Stimulated activated CD4-positive, alpha-beta T cell treated with anti-CD3 and anti-CD28 coated beads, Interleukin-4, amount 100 ng/mL, for 4 hours (primary cell): ENCODE measurements at regions not wholly inside any gene's neighbourhood (a gene's known extent, or its start where the extent isn't known, plus 50 kb on each side); places are given as distances from the start of the nearest gene placed in this dataset.

Experiments used
- DNase-seq, 2 experiments: peaks; one replicate each; pipeline ENCODE4 v3.0.0-alpha.2; 2020

DNA sequence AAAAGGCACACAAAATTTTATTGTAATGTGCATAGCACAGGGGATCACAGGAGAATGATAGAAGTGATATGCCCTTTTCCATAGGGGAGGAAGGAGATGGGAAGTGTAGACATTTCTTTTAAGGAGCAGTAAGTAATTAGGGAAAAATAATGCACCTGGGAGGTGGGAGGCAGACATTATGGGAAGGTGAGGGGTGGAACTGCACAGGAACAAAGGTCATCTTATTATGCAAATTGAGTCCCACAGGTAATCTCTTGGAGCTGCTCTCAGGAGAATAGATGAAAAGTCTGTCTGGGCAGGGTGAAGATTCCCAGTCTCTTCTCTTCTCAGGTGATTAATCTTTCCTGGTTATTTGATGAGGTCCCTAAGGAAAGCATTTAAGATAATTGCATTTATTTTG, 331.5 kb downstream of the ENC1 start:
- DNase-seq = no peak

DNA sequence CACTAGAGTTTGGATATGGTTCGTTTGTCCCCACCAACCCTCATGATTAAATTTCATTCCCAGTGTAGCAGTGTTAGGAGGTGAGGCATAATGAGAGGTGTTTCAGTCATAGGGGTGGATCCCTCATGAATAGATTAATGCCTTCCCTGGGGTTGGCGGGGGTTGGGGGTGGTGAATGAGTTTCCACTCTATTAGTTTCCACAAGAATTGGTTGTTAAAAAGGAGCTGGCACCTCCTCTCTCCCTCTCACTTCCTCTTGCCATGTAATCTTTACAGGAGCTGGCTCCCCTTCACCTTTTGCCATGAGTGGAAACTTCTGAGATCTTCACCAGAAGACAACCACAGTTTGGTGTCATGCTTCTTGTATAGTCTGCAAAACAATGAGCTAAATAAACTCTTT, 333.7 kb downstream of the ENC1 start:
- DNase-seq = no peak

DNA sequence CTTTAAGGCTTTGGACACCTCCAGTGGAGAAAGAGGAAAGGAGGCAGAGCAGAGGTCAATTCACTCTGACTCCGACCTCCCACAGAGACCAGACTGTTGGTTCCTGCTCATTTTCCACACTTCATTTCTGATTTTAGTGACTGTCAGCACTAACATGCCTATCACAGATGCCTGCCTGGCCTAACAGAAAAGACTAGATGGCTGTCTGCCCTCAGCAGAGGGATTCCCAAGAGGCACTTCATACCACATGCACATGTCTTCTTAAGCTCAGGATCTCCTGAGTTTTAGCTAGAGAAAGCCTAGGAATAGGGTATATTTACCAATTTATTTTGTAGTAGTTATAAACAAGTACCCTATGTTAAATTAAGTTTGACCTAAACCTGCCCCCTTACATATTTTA, 336.0 kb downstream of the ENC1 start:
- DNase-seq = no peak

DNA sequence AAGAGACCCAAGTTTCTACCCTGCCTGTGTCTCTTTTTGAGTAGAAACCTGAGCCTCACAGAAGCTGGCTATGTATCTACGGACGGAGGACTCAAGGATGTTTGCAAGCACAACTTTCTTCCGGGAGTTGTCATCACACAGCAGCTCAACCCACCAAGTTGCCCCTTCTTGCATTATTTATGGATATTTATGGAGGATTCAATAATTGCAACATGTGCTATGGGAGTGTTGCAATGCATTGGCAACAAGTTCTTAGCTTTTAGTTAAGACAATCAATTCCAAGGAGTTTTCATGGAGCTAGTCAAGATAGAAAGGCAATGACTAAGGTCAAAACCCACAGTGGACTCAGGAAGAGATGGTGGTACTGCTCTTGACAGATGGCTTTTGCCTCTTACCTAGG, 336.9 kb downstream of the ENC1 start:
- DNase-seq = no peak

DNA sequence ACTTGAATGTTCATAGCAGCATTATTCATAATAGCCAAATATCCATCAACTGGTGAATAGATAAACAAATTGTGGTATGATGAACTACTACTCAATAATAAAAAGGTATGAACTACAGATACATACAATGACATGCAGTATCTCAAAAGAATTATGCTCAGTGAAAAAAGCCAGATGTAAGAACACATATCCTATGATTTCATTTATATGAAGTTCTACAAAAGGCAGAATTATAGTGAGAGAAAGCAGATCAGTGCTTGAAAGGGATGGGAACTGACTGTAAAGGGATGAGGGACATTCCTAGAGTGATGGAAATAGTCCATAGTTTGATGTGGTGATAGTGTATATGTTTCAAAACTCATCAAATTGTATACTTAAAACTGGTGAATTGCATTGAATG, 339.0 kb downstream of the ENC1 start:
- DNase-seq = no peak

DNA sequence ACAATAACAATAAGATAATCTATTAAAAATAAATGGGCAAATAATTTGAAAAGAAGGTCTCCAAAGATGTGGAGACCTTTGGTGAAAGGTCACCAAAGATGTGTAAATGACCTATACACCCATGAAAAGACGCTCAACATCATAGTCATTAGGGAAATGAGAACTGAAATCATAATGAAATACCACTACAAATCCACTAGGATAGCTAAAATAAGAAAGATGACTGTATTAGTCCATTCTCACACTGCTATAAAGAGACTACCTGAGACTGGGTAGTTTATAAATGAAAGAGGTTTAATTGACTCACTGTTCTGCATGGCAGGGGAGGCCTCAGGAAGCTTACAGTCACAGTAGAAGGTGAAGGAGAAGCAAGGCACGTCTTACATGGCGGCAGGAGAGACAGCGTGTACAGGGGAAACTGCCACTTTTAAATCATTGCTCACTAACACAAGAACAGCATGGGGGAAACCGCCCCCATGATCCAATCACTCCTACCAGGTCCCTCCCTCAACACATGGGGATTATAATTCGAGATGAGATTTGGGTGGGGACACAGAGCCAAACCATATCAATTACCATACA, 339.6 kb downstream of the ENC1 start:
- no peak for DNase-seq

DNA sequence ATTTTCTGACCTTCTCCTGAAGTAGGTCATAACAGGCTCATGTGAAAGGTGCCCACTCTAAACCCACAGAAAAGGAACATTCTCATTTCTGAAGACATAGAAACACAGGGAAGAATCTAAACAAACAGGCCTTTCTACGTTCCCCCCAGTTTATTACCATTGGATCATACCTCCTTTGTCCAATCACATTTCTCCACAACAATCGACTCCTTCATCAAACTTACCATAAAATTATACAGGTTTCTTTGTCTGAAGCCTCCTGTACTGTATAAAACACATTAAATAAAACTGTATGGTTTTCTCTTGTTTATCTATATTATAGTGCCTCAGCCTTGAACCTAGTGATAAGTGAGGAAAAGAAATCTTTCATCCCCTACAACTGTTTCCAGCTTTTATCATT, 340.7 kb downstream of the ENC1 start:
- DNase-seq = no peak

DNA sequence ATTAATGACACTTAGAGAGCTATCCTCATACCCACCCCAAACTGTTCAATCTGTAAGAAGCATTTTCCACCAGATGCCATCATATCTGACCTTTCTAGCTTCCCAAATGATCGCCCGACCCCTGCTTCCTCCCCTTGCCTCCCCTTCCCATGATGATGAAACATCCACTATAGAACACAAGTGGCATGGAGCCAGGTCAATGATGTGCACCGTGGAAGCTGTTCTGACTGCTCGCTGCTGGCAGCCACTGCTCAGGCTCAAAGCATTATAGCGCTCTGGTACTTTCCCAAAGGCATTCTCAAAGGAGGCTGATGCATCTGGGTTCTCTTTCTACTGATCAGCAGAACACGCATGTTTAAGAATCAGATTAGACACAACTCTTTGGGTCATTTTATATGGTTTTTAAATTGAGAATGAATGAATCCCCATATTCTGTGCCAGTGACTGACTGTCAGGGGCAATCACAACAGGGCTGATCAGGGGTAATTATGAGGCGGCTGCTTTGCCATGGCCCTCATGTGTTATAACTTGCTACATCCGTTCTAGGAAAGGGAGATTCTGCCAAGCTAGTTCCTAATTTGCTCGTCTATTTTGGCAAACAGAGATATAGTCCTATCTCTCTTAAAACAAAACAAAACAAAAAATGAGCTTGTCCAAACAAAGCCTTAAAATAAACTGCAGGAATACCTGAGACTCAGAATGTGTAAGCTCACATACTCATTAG, 343.7 kb downstream of the ENC1 start:
- no peak for DNase-seq

DNA sequence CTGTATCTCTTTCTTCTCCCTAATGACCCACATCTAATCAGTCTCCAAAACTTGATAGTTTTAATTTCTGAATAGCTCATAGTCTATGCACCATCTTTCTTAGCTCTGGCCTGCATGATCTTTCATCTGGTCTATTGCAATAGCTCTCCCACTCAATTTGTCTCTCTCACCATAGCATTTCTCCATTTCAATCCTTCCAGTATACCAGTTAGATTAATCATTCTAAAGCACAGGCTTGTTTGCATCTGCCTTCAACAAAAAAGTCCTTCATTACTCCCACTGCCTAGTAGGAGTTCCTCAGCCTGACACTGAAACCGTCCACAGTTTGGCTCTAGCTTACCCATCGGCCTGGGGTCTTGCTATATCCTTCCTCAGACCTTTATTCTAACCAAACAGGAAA, 344.9 kb downstream of the ENC1 start:
- no peak for DNase-seq

DNA sequence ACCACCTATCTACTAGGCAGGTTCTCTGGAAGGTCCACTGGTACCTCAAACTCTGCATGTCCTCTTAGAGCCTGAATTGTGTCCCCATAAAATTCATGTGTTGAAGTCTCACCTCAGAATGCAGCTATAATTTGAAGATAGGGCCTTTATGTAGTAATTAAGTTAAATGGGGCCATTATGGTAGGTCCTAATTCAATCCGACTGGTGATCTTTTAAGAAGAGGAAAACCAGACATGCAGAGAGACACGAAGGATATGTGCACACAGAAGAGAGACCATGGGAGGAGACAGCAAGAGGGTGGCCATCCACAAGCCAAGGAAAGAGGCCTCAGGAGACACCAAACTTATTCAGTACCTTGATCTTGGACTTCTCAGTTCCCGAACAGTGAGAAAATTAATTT, 345.4 kb downstream of the ENC1 start:
- DNase-seq = no peak

DNA sequence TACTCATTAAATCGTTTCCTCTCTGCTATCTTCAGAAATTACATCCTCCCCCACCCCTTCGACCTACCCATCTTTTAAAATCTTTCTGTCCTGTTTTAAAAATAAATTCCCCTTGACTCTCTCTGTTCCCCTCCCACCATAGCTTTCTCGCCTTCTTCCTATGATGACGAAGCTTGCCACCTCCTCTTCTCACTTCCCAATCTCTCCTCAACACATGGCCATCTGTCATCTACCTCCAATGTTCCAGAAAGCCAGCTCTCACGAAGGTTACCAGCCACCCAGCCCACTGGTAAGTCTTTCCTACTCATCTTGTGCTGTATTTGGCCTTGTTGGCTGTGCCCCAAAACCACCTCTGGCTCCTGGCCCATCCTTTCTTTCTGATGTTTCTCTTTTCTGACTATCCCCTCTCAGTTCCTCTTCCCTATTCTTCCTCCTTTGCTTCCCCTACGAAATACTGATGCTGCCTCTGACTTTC, 346.3 kb downstream of the ENC1 start:
- DNase-seq = no peak

DNA sequence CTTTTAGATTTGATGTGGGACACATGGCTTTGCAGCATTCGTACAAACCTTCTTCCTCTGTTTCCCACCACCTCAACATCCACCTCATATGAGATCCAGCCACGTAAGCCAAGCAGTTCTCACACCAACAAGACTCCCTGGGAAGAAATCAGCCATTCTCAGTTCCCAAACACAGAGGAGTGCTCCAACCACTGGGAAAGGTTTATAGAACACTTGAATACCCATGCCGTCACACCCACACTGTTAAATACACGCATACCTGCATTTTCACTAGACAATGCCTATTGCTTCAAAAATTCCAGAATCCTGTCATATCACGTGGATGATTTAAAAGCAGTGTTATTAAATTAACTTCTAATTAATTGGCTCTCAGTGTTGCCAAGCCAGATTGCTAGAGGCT, 347.3 kb downstream of the ENC1 start:
- DNase-seq = no peak

DNA sequence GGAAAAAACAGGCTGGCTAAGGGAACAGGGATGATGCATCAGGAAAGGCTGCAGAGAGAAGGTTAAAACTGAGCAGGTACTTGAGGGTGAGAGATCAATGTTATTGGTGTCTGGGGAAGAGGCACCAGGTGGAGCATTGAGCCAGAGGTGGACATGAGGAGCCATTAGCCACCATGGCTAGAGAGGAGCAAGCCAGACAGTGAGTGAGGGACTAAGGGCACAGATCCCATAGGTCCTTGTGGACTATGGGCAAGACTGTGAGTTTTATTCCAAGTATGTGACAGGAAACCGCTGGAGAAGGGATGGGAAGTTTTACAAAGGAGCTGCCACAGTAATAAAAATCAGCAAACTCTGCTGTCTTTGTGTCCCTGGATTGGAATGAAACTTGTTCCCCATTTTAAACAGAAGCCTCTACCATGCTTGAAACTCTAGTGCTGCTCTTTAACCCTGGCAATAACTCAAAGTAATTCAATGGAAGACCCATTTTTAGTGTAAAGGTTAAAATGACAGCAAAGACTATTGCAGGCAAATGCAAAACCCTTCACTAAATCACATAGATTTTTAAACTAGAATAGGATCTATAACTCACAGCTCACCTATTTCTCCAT, 349.8 kb downstream of the ENC1 start:
- no peak for DNase-seq

DNA sequence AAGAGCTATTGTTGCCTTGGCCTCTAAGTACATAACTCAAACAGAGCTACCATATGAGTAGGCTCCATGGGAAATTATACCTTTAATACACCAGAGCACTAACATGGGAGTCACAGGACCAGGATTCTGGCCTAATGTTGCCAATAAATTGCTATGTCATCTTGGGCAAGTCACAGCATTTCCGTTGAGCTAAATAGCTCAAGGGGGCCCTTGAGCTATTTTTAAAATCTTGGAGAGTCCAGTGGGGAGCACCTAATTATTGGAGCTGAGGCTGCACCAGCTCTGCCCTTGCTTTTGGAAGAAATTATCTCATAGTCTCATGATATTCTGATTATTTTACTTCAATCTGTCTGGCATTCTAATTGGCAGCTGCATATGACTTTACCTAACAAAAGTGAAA, 350.8 kb downstream of the ENC1 start:
- no peak for DNase-seq

DNA sequence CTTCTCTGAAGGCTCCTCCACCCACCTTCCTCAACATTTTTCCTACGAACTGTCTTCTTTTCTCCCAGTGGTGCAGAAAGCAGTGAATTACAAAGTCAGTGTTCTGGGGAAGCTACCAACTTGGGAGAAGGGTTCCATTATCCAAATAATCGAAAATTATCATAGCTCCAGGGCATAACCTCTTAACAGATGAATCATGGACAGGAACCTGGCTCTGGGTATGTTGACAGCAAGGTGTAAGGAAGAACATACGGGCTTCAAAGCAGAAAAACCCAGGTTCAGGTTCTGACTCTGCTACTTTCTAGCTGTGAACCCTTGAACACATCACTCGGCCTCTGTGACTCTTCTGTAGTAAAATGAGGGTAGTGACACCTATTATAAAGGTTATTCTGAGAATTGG, 351.3 kb downstream of the ENC1 start:
- DNase-seq = no peak

DNA sequence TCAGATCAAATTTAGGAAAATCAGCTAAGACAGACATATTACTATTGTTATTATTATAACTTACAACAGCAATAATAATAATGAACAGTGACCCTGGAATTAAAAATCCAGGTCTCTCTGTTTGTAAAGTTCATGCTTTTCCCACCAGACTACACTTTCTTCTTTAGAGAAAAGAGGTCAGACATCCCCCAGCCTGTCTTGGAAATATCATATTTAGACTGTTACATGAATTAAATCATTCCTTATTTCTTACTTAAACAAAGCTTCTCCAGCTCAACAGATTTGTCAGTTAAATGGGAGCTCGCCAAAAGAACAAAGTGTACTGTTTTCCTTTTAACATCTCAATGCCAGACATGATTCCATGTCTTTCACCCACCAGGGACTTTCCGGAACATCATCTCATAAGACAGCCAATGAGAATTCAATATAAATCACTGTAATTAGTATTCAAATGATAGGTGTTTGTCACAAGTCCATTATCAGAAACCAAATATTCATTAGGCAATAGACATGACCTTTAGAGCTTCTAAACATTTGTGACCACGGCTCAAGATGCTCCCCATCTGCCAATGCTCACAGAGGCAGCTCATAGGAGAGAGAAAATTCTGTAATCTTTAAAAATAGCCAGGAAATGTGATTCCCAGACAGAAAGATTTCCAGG, 351.9 kb downstream of the ENC1 start:
- no peak for DNase-seq

DNA sequence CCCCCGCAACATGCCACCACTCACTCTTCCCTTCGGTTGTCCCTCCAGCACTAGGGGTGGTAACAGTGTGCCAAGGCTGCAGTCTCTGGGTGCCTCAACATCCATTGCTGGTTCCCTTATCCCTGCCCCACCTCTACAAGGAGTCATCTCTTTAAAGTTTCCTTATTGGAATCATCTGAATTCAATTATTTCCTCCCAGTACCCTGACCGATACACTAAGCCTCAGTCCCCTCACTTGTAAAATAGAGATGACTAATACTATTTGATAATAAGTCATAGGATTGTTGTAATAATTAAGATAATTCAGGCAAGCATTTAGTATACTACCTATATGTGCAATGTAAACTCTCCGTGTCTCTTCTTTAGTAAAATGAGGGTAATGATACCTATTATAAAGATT, 352.5 kb downstream of the ENC1 start:
- no peak for DNase-seq

DNA sequence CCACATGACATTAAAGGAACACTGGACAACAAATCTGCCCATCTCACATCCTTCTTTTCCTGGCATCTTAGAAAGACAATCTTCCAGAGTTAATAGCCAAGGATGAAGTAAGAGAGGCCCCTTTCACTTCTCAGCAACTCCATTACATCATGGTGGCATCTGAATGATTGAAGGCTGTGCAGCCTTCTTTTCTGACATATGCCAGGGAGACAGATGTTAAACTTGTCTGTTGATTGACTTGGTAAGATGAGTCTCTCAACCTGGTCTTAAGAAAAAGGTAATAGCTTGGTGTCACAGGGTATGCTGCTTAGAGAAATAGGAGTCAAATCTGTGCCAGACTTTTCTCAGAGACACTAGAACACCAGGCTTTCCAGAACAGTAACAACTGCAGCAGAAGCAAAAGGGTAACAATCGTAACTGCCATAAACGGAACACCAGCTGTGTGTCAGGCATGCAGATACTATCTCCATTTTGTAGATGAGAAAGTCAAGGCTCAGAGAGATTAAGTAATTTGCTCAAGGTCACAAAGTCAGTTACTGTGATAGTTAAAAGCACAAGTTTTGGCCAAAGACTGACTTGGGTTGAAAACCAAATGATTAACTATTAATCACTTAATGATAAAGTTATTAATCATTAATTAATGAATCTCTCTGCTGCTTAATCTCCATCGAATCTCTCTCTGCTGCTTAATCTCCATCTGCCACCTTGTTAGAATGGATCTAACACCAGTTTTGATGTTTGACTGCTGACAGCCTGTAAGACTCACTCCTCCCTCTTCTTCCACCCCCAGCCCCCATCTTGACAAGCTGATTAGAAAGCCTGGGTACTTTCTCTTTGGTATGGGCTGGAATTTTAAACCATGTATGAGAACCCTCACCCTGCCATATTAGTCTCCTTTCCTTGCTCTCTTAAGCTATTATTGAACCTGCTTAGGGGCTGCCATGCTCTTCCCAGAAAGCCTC, 353.5 kb downstream of the ENC1 start:
- no peak for DNase-seq

DNA sequence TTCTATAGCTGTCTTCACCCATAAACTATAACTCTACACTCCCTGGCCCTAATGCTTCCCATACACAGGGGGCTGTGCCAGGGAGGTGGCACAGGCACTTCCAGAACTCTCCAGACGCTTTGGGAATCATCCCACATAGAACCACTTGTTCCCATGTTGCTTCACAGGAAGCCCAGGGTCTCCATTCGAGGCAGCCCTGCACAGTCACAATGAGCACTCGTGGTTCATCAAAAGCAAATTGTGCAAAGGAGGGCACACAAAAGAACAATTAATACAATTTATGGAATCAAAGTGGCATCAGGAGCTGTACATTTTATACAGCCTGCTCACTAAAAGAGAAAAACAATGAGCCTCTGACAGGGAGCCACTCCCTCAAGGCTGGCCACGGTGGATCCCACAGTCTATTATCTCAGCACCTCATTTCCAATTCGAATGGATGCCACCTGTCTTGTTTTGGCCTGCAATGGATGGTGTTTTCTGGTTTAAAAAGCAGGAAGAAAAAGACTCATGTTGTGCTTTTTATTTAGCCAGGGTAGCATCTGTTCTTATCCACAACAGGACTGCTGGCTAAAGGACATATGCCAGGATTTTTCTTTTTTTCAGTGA, 354.8 kb downstream of the ENC1 start:
- no peak for DNase-seq

DNA sequence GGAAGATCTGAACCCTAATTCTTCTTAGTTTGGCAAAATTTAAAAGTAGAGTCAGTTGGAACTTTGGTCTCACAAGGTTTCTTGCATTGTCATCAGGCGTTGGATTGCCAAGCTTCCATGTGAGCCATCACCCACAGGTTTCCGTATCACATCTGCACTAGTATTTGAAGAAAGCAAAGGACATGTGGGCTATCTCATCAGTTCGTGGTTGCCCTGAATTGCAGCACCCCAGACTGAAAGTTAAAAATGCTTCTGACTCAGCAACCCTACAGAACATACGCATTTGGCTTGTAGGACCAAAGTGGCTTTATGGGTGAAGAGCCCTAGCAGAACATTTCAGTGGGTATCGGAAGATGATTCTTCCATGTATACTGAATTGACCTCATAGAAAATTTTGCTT, 358.0 kb downstream of the ENC1 start:
- no peak for DNase-seq

DNA sequence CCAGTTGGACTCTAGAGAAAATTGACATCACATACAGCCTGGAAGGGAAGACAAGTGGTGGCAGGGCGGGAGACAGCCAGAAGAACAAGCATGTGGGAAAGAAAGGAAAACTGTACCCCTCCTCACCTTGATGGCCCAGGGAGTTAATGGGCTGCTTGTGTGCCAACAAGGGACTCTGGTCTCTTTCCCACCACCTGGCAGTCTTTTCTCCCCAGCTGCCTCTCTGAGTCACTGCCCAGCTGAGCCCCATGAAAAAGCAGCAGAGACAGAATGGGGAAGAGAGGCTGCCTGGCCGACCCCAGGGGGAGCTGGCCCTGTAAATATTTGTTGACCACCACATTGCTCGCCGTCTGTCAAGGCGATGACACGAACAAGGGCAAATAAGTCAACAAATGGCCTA, 359.4 kb downstream of the ENC1 start:
- DNase-seq = no peak

DNA sequence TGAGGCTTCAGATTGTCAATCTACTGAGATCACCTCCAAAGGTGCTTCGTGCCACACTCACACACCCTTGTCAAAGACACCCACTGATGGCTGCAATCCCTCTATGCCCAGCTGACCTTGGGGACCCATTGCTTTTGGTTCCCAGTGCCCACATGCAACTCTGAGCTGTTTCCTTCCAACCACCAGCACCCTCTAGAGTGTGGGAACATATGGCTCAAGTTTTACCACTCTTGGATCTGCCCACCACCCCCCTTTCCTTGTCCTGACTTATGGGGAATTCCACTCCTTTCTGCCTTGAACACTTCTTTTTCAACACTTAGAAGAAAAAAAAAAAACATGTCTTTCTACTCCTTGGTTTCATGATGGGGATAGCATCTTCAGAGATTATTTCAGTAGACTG, 360.2 kb downstream of the ENC1 start:
- DNase-seq = no peak
